GM20431 (cell line): ENCODE measurements at regions not wholly inside any gene's neighbourhood (a gene's known extent, or its start where the extent isn't known, plus 50 kb on each side); places are given as distances from the start of the nearest gene placed in this dataset.

Source experiments
- in situ Hi-C: fragments of 300-500 bp; cut with MseI, MboI; formaldehyde crosslinking; loops from one replicate; pipeline ENCODE4 v1.15.0; 2020; ENCODE audit warnings: low sequenced_read_pairs; ENCODE audit not compliant: unreplicated experiment

- in situ Hi-C loops: no loop called here
Observed at GRCh38 chr22:48703265-48703941, 1124.3 kb downstream of the BRD1 start.

DNA sequence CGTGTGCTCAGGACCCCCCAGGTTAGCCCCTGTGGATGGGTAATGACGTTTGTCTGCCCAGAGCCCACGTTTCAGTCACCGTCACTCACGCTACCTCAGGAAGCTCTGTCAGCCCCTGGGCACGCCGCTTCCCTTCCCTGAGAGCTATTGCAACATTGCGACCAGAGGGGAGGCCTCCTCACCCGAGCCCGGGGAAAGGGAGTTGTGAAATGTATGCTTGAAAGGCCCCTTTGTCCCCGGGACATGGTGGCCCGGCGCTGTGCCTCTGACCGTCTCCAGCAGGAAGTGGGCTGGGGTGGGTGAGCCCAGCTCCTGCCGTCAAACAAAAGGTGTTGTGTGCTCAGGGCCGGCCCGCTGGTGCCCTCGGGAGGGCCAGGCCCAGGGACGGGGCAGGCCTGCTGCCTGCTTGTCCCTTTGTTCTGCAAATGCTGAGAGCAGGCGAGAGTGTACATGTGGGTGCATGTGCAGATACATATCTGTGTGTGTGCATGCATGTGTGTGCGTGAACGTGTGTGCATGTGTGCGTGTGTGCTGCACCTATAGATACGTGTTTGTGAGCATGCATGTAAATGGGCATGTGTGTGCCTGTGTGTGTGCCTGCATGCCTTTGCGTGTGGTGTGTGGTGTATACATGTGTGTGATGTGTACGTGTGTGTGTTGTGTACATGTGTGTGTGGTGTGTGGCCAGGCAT, 1125.0 kb downstream of the BRD1 start:
- in situ Hi-C loops: no loop called here

- in situ Hi-C loops: no loop called here
Observed at GRCh38 chr22:48701296-48702030, 1126.2 kb downstream of the BRD1 start.

- in situ Hi-C loops: no loop called here
Observed at GRCh38 chr22:48700566-48701295, 1126.9 kb downstream of the BRD1 start.

GRCh38 chr22:48700180-48700565, 1127.5 kb downstream of the BRD1 start:
- in situ Hi-C loops: no loop called here

- in situ Hi-C loops: no loop called here
Observed at GRCh38 chr22:48699511-48699910, 1128.2 kb downstream of the BRD1 start.

GRCh38 chr22:48698618-48699017, 1129.1 kb downstream of the BRD1 start:
- in situ Hi-C loops: no loop called here

GRCh38 chr22:48697694-48698276, 1129.9 kb downstream of the BRD1 start:
- in situ Hi-C loops: no loop called here

DNA sequence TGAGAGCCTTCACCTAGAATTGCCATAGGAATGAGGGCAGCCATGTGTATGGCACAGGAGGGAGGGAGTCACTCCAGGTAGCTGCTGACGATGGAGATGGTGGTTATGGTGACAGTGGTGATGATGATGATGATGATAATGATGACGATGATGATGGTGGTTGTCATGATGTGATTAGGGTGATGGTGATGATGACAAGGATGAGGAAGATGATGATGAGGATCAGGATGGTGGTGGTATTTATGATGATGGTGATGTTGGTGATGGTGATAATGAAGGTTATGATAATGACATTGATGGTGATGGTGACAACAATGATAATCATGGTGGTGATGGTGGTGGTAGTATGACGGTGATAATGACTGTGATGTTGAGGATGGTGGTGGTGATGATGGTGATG, 1130.5 kb downstream of the BRD1 start:
- in situ Hi-C loops: no loop called here

- in situ Hi-C loops: no loop called here
Observed at GRCh38 chr22:48696371-48696770, 1131.3 kb downstream of the BRD1 start.

DNA sequence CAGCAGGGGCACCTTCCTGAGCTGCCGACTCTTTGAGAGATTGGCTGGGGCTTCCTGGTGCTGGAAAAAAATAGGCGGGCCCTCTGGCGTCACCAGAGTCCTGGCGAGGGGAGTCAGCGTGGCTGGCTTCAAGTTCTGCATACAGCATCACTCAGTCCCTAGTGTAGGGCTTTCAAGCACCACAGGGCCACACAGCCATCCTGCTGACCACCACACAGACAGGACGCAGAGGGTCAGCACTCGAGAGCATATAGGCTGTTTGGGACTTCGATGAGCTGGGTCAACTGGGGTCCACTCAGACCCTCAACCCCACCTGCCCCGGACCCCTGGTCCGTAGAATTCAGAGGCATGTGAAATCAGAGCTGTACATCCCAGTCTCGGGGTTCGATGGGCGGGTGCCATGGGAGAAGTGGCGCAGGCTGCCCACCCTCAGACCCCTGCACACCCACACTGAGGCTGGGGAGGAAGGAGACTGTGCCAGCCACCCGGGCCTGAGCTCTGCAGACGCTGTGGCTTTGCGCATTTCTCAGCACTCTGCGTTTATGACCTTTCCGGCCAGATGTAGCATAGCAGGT, 1131.9 kb downstream of the BRD1 start:
- in situ Hi-C loops: no loop called here

GRCh38 chr22:48695251-48695650, 1132.4 kb downstream of the BRD1 start:
- in situ Hi-C loops: no loop called here

DNA sequence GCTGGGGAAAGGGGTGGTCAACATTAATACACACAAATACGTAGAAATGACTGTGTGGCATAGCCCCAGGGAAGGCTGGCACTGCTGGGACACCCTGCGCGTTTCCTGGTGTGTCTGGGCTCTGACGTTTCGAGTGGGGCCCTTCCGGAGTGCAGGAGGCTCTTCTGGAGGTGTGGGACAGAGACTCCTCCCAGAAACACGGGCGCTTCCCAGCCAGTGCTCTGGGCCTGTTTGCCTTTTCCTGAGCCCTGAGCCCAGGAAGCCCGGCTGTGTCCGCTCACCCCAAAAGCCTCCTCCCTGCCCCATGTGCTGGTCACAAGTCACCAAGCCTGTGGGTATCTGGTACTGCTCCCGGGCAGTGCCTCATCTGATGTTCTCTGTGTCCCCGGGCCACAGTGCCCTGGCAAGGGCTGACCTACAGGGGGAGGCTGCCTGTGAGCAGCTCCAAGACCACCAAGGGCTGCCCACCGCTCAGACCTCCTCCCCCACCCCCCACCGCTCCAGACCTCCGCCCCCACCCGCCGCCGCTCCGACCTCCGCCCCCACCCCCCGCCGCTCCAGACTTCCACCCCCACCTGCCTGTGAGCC, 1133.3 kb downstream of the BRD1 start:
- in situ Hi-C loops: no loop called here

GRCh38 chr22:48693377-48694135, 1134.1 kb downstream of the BRD1 start:
- in situ Hi-C loops: no loop called here

- in situ Hi-C loops: no loop called here
Observed at GRCh38 chr22:48692734-48693376, 1134.8 kb downstream of the BRD1 start.

- in situ Hi-C loops: no loop called here
Observed at GRCh38 chr22:48691431-48691851, 1136.2 kb downstream of the BRD1 start.

DNA sequence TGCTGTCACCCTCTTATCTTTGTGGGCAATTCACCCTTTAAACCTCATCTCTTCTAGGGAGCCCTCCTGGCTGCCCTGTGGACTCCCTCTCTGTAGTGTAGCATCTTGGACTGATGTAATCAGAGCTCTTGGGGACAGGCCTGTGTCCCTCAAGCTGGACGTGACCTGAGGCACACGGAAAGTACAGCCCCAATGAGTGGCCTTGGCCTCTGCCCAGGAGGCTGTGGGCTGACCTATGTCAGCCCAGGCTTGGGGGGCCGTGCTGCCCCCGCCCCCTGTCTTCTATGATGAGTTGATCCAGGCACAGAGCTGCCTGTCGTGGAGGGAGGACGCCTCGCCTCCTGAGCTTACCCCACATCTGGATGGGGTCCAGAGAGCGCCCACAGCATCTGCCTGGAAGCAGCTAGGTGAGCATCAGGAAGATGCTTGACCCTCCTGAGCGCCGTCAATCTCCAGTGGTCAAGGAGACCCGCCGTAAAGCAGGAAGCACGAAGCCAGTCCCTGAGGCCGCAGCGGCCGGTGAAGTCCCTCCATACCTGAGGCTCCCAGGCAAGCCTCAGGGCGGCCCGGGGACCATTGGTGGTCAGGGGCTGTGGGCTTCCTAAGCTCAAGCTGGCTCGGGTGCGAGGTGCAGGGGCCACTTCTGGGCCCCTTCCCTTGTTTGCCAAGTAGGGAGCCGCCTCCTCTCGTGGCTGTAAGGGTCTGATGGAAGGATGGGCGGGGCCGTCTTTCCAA, 1136.9 kb downstream of the BRD1 start:
- in situ Hi-C loops: no loop called here

GRCh38 chr22:48689206-48689605, 1138.5 kb downstream of the BRD1 start:
- in situ Hi-C loops: no loop called here
